Testis (tissue), 2 donors: ENCODE measurements at regions not wholly inside any gene's neighbourhood (a gene's known extent, or its start where the extent isn't known, plus 50 kb on each side); places are given as distances from the start of the nearest gene placed in this dataset.

Experiments
- CTCF ChIP-seq, 3 experiments: fragments of 450-650 bp in 2 of 3; fragments of 200-600 bp in 1 of 3; sonication (generic) in 1 of 3; IDR thresholded peaks; one replicate each; pipeline ENCODE4 v1.5.1; 2016 to 2019; ENCODE audit warnings: antibody characterized with exemption in 3 of 3, mild to moderate bottlenecking in 2 of 3, moderate library complexity in 1 of 3
- POLR2A ChIP-seq: fragments of 450-650 bp; IDR thresholded peaks from one replicate; pipeline ENCODE4 v1.6.1; 2017; ENCODE audit warnings: antibody characterized with exemption, mild to moderate bottlenecking, moderate library complexity

- TF ChIP-seq CTCF (IDR thresholded peaks at IDR 0.05) (no peak), POLR2A (no peak)
These were observed 783.6 kb downstream of the CBLN2 start for GRCh38 chr18:71760541-71760940.
